WTC11 (cell line): ENCODE measurements at regions not wholly inside any gene's neighbourhood (a gene's known extent, or its start where the extent isn't known, plus 50 kb on each side); places are given as distances from the start of the nearest gene placed in this dataset.

Experiments used
- ATF2 ChIP-seq: sonication (generic); formaldehyde crosslinking; IDR thresholded peaks from 2 replicates; pipeline ENCODE4 v1.8.1; 2022; ENCODE audit warnings: low read depth, missing genetic modification reagents, borderline replicate concordance
- ATF3 ChIP-seq: sonication (generic); formaldehyde crosslinking; conservative IDR thresholded peaks from 2 replicates; pipeline ENCODE4 v1.8.1; 2022; ENCODE audit warnings: mild to moderate bottlenecking, missing genetic modification reagents
- CTCF ChIP-seq: fragments of 200-600 bp; IDR thresholded peaks from 2 replicates; pipeline ENCODE4 v1.8.0; 2022; ENCODE audit warnings: antibody characterized with exemption
- ELF4 ChIP-seq: sonication (generic); formaldehyde crosslinking; IDR thresholded peaks from 2 replicates; pipeline ENCODE4 v1.8.1; 2022; ENCODE audit warnings: low read depth, mild to moderate bottlenecking, moderate library complexity, missing genetic modification reagents
- GABPB1 ChIP-seq: sonication (generic); formaldehyde crosslinking; IDR thresholded peaks from 2 replicates; pipeline ENCODE4 v1.8.1; 2023; ENCODE audit warnings: mild to moderate bottlenecking, missing genetic modification reagents
- HMGA2 ChIP-seq: fragments of 250-450 bp; sonication (Bioruptor Pico); IDR thresholded peaks from 2 replicates; pipeline ENCODE4 v1.4.0; 2021; ENCODE audit warnings: mild to moderate bottlenecking, moderate library complexity
- HMGXB4 ChIP-seq: sonication (generic); formaldehyde crosslinking; IDR thresholded peaks from 2 replicates; pipeline ENCODE4 v1.8.1; 2023; ENCODE audit warnings: mild to moderate bottlenecking, moderate library complexity, missing genetic modification reagents
- JUN ChIP-seq: sonication (generic); formaldehyde crosslinking; IDR thresholded peaks from 2 replicates; pipeline ENCODE4 v1.8.0; 2023; ENCODE audit warnings: mild to moderate bottlenecking, missing genetic modification reagents
- NR2C2 ChIP-seq: sonication (generic); formaldehyde crosslinking; IDR thresholded peaks from 2 replicates; pipeline ENCODE4 v1.8.0; 2022; ENCODE audit warnings: mild to moderate bottlenecking, missing genetic modification reagents
- TEAD1 ChIP-seq: sonication (generic); formaldehyde crosslinking; IDR thresholded peaks from 2 replicates; pipeline ENCODE4 v1.8.0; 2022; ENCODE audit warnings: mild to moderate bottlenecking, missing genetic modification reagents
- ZNF121 ChIP-seq: sonication (generic); formaldehyde crosslinking; IDR thresholded peaks from 2 replicates; pipeline ENCODE4 v1.8.0; 2023; ENCODE audit warnings: missing genetic modification reagents
- ZNF263 ChIP-seq: sonication (generic); formaldehyde crosslinking; IDR thresholded peaks from 2 replicates; pipeline ENCODE4 v1.8.1; 2022; ENCODE audit warnings: low read depth, mild to moderate bottlenecking, moderate library complexity, missing genetic modification reagents
- ZNF416 ChIP-seq: fragments of 250-450 bp; sonication (Bioruptor Pico); IDR thresholded peaks from 2 replicates; pipeline ENCODE4 v1.9.0; 2021; ENCODE audit warnings: mild to moderate bottlenecking, inconsistent platforms

- no peak for TF ChIP-seq NR2C2
- TF ChIP-seq CTCF, result no peak
- no peak for TF ChIP-seq GABPB1 (CRISPR knock-in tag)
- TF ChIP-seq ATF3, result no peak
- no peak for TF ChIP-seq JUN (CRISPR knock-in tag)
- no peak for TF ChIP-seq ELF4 (CRISPR knock-in tag)
- no peak for TF ChIP-seq HMGA2 (CRISPR knock-in tag)
- TF ChIP-seq ZNF263 (CRISPR knock-in tag), result no peak
- TF ChIP-seq HMGXB4 (CRISPR knock-in tag), result no peak
- no peak for TF ChIP-seq ZNF416
- TF ChIP-seq TEAD1, result no peak
- TF ChIP-seq ZNF121 (CRISPR knock-in tag), result no peak
- no peak for TF ChIP-seq ATF2
Observed at GRCh38 chrX:45540181-45540580, 339.5 kb upstream of the DIPK2B start.
